Suppressor macrophage treated with lipopolysaccharide for 4 hours (primary cell): ENCODE measurements at regions not wholly inside any gene's neighbourhood (a gene's known extent, or its start where the extent isn't known, plus 50 kb on each side); places are given as distances from the start of the nearest gene placed in this dataset.
"Not testable (repeated sequence)": the region's sequence is repeated elsewhere in the genome, so short reads cannot be mapped to it uniquely, and the experiment has no call there.

ENCODE experiments used
- DNase-seq: peaks from one replicate; pipeline ENCODE4 v3.0.0-alpha.2; 2020

GRCh38 chr1:101587741-101588140 is 350.9 kb downstream of the S1PR1 start:
- no peak for DNase-seq

- no peak for DNase-seq
Measured at GRCh38 chr1:101588677-101589076, 351.9 kb downstream of the S1PR1 start.

GRCh38 chr1:101592845-101593244 is 356.0 kb downstream of the S1PR1 start:
- DNase-seq: no peak

- no peak for DNase-seq
Measured at GRCh38 chr1:101595881-101596374, 359.1 kb downstream of the S1PR1 start.

- DNase-seq: not testable (repeated sequence)
Measured at GRCh38 chr1:101600615-101601014, 363.8 kb downstream of the S1PR1 start.

GRCh38 chr1:101603726-101604125 is 366.9 kb downstream of the S1PR1 start:
- DNase-seq: no peak

GRCh38 chr1:101605878-101606277 is 369.1 kb downstream of the S1PR1 start:
- no peak for DNase-seq

GRCh38 chr1:101613546-101613945 is 376.7 kb downstream of the S1PR1 start:
- DNase-seq: no peak

GRCh38 chr1:101618900-101619299 is 377.8 kb downstream of the OLFM3 start:
- no peak for DNase-seq

GRCh38 chr1:101632548-101633272 is 364.0 kb downstream of the OLFM3 start:
- no peak for DNase-seq

GRCh38 chr1:101645810-101646209 is 350.9 kb downstream of the OLFM3 start:
- DNase-seq: no peak

- no peak for DNase-seq
Measured at GRCh38 chr1:101652484-101652883, 344.2 kb downstream of the OLFM3 start.

GRCh38 chr1:101653482-101653946 is 343.2 kb downstream of the OLFM3 start:
- DNase-seq: no peak

GRCh38 chr1:101664726-101665125 is 332.0 kb downstream of the OLFM3 start:
- no peak for DNase-seq

- no peak for DNase-seq
Measured at GRCh38 chr1:101667761-101668160, 329.0 kb downstream of the OLFM3 start.

- no peak for DNase-seq
Measured at GRCh38 chr1:101683136-101683535, 313.6 kb downstream of the OLFM3 start.

GRCh38 chr1:101683561-101683960 is 313.2 kb downstream of the OLFM3 start:
- DNase-seq: no peak

- no peak for DNase-seq
Measured at GRCh38 chr1:101697072-101697471, 299.7 kb downstream of the OLFM3 start.

GRCh38 chr1:101698681-101699080 is 298.0 kb downstream of the OLFM3 start:
- DNase-seq: no peak

- DNase-seq: no peak
Measured at GRCh38 chr1:101704895-101705294, 291.8 kb downstream of the OLFM3 start.

- DNase-seq: no peak
Measured at GRCh38 chr1:101706366-101706765, 290.4 kb downstream of the OLFM3 start.

GRCh38 chr1:101709721-101710120 is 287.0 kb downstream of the OLFM3 start:
- DNase-seq: no peak

- DNase-seq: no peak
Measured at GRCh38 chr1:101713760-101714159, 283.0 kb downstream of the OLFM3 start.

GRCh38 chr1:101723415-101723814 is 273.3 kb downstream of the OLFM3 start:
- DNase-seq: no peak

GRCh38 chr1:101728029-101728428 is 268.7 kb downstream of the OLFM3 start:
- DNase-seq: no peak
